Gastroesophageal sphincter (tissue), 3 donors: ENCODE measurements at regions not wholly inside any gene's neighbourhood (a gene's known extent, or its start where the extent isn't known, plus 50 kb on each side); places are given as distances from the start of the nearest gene placed in this dataset.

ENCODE experiments used
- EP300 ChIP-seq: sonication (generic); formaldehyde crosslinking; IDR thresholded peaks from one replicate; pipeline ENCODE4 v1.6.1; 2017; ENCODE audit warnings: antibody characterized with exemption, mild to moderate bottlenecking
- POLR2A ChIP-seq, 2 donors: fragments of 450-650 bp; IDR thresholded peaks; one replicate each; pipeline ENCODE4 v1.6.1; 2017; ENCODE audit warnings: antibody characterized with exemption in 2 of 2, mild to moderate bottlenecking in 2 of 2, moderate library complexity in 1 of 2
- POLR2AphosphoS5 ChIP-seq: sonication (generic); formaldehyde crosslinking; IDR thresholded peaks from one replicate; pipeline ENCODE4 v1.6.1; 2017; ENCODE audit warnings: antibody characterized with exemption
- TF ChIP-seq, protein P1 (sequence below), 4 experiments: fragments of 200-600 bp in 2 of 4; fragments of 450-650 bp in 2 of 4; sonication (generic) in 1 of 4; IDR thresholded peaks; one replicate each; pipeline ENCODE4 v1.5.1; 2017 to 2019; ENCODE audit warnings: antibody characterized with exemption in 4 of 4, mild to moderate bottlenecking in 2 of 4, moderate library complexity in 2 of 4

- TF ChIP-seq, protein P1, sequence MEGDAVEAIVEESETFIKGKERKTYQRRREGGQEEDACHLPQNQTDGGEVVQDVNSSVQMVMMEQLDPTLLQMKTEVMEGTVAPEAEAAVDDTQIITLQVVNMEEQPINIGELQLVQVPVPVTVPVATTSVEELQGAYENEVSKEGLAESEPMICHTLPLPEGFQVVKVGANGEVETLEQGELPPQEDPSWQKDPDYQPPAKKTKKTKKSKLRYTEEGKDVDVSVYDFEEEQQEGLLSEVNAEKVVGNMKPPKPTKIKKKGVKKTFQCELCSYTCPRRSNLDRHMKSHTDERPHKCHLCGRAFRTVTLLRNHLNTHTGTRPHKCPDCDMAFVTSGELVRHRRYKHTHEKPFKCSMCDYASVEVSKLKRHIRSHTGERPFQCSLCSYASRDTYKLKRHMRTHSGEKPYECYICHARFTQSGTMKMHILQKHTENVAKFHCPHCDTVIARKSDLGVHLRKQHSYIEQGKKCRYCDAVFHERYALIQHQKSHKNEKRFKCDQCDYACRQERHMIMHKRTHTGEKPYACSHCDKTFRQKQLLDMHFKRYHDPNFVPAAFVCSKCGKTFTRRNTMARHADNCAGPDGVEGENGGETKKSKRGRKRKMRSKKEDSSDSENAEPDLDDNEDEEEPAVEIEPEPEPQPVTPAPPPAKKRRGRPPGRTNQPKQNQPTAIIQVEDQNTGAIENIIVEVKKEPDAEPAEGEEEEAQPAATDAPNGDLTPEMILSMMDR (IDR thresholded peaks at IDR 0.05), result no peak
- TF ChIP-seq POLR2A (IDR thresholded peaks at IDR 0.05), result no peak
- no peak for TF ChIP-seq EP300
- no peak for TF ChIP-seq POLR2AphosphoS5
These were observed 666.0 kb downstream of the MED13L start for GRCh38 chr12:115611477-115611876.
